GM23338 (cell line): ENCODE measurements at regions not wholly inside any gene's neighbourhood (a gene's known extent, or its start where the extent isn't known, plus 50 kb on each side); places are given as distances from the start of the nearest gene placed in this dataset.

Source experiments
- ATAC-seq: fragments of 200-7000 bp; cut with Tn5 transposase; 3 replicates; pipeline ENCODE4 v1.9.1; 2020
- DNase-seq: peaks from one replicate; pipeline ENCODE4 v3.0.0-alpha.2; 2015; ENCODE audit warnings: low spot score
- H2AFZ ChIP-seq: fragments of 200-600 bp; sonication (generic); 2 replicates; pipeline ENCODE4 v1.8.0; 2016; ENCODE audit warnings: antibody characterized with exemption, mild to moderate bottlenecking, moderate library complexity
- H3F3A ChIP-seq: fragments of 200-600 bp; sonication (generic); replicated peaks from 2 replicates; pipeline ENCODE4 v1.8.0; 2017; ENCODE audit warnings: antibody characterized with exemption, mixed run types, low read depth
- H3K27ac ChIP-seq: fragments of 200-600 bp; sonication (generic); 2 replicates; pipeline ENCODE4 v1.6.1; 2016; ENCODE audit warnings: low read depth
- H3K27me3 ChIP-seq: fragments of 200-600 bp; sonication (generic); 2 replicates; pipeline ENCODE4 v1.8.0; 2016; ENCODE audit warnings: mild to moderate bottlenecking, mixed run types, moderate library complexity; ENCODE audit not compliant: insufficient read depth
- H3K36me3 ChIP-seq: fragments of 200-600 bp; sonication (generic); 2 replicates; pipeline ENCODE4 v1.8.0; 2016; ENCODE audit warnings: mild to moderate bottlenecking; ENCODE audit not compliant: insufficient read depth
- H3K4me1 ChIP-seq: fragments of 200-600 bp; sonication (generic); 2 replicates; pipeline ENCODE4 v1.8.0; 2016; ENCODE audit warnings: mild to moderate bottlenecking, moderate library complexity; ENCODE audit not compliant: insufficient read depth
- H3K4me2 ChIP-seq: fragments of 200-600 bp; sonication (generic); 2 replicates; pipeline ENCODE4 v1.7.1; 2017; ENCODE audit warnings: mixed run types
- H3K4me3 ChIP-seq: fragments of 200-600 bp; sonication (generic); 2 replicates; pipeline ENCODE4 v1.6.1; 2016; ENCODE audit warnings: mixed run types
- H3K79me2 ChIP-seq: fragments of 200-600 bp; sonication (generic); replicated peaks from 2 replicates; pipeline ENCODE4 v1.8.0; 2017; ENCODE audit warnings: mild to moderate bottlenecking; ENCODE audit not compliant: insufficient read depth
- H3K9me2 ChIP-seq: fragments of 200-600 bp; sonication (generic); 2 replicates; pipeline ENCODE4 v1.8.0; 2017; ENCODE audit not compliant: insufficient read depth
- H4K20me1 ChIP-seq: fragments of 200-600 bp; sonication (generic); replicated peaks from 2 replicates; pipeline ENCODE4 v1.8.0; 2017; ENCODE audit warnings: mild to moderate bottlenecking; ENCODE audit not compliant: insufficient read depth
- H3K27ac Mint-ChIP-seq: 2 replicates; pipeline ENCODE4 v1.8.0; 2020; ENCODE audit warnings: inconsistent platforms, mild to moderate bottlenecking, moderate library complexity, mixed read lengths
- H3K27me3 Mint-ChIP-seq: 3 replicates; pipeline ENCODE4 v1.8.0; 2022; ENCODE audit warnings: low read depth, mild to moderate bottlenecking, moderate library complexity, mixed read lengths, inconsistent platforms; ENCODE audit not compliant: insufficient read depth, poor library complexity
- H3K36me3 Mint-ChIP-seq: 3 replicates; pipeline ENCODE4 v1.8.0; 2021; ENCODE audit warnings: low read depth, mild to moderate bottlenecking, inconsistent platforms, moderate library complexity, mixed read lengths
- H3K4me1 Mint-ChIP-seq: 3 replicates; pipeline ENCODE4 v1.8.0; 2020; ENCODE audit warnings: mild to moderate bottlenecking, inconsistent platforms, mixed read lengths
- H3K4me3 Mint-ChIP-seq: 3 replicates; pipeline ENCODE4 v1.8.0; 2021; ENCODE audit warnings: moderate library complexity, mild to moderate bottlenecking, inconsistent platforms, mixed read lengths
- H3K9me3 Mint-ChIP-seq: 3 replicates; pipeline ENCODE4 v1.8.0; 2020; ENCODE audit warnings: moderate library complexity, mild to moderate bottlenecking, inconsistent platforms, mixed read lengths
- CREB1 ChIP-seq: fragments of 250-450 bp; sonication (Bioruptor Pico); IDR thresholded peaks from 2 replicates; pipeline ENCODE4 v1.5.0; 2020; ENCODE audit warnings: low read depth, mild to moderate bottlenecking, moderate library complexity
- EZH2 ChIP-seq: fragments of 200-600 bp; sonication (generic); IDR thresholded peaks from one replicate; pipeline ENCODE4 v1.8.0; 2017; ENCODE audit warnings: antibody characterized with exemption, mild to moderate bottlenecking, low read depth; ENCODE audit not compliant: unreplicated experiment
- JUNB ChIP-seq: IDR thresholded peaks from one replicate; pipeline ENCODE4 v1.6.1; 2016; ENCODE audit warnings: antibody characterized with exemption; ENCODE audit not compliant: unreplicated experiment
- NANOG ChIP-seq: IDR thresholded peaks from 2 replicates; pipeline ENCODE4 v1.6.1; 2016; ENCODE audit warnings: antibody characterized with exemption, borderline replicate concordance
- POLR2AphosphoS5 ChIP-seq: IDR thresholded peaks from 2 replicates; pipeline ENCODE4 v1.6.1; 2016; ENCODE audit warnings: antibody characterized with exemption, low read depth
- ZNF114 ChIP-seq: fragments of 250-450 bp; sonication (Bioruptor Pico); IDR thresholded peaks from 2 replicates; pipeline ENCODE4 v1.5.0; 2020; ENCODE audit warnings: mild to moderate bottlenecking, moderate library complexity
- ZNF331 ChIP-seq: fragments of 250-450 bp; sonication (Bioruptor Pico); IDR thresholded peaks from 2 replicates; pipeline ENCODE4 v1.5.0; 2020; ENCODE audit warnings: low read depth, mild to moderate bottlenecking, moderate library complexity
- TF ChIP-seq, protein P1 (sequence below), 2 experiments: fragments of 200-600 bp in 1 of 2; sonication (generic) in 1 of 2; conservative IDR thresholded peaks; 2 replicates each; pipeline versions ENCODE4 v1.5.1 to v1.6.1; 2016 to 2017; ENCODE audit warnings: antibody characterized with exemption in 2 of 2, low read depth in 2 of 2, mild to moderate bottlenecking in 2 of 2, moderate library complexity in 1 of 2
- TF ChIP-seq, protein P2 (sequence below): fragments of 250-450 bp; sonication (Bioruptor Pico); IDR thresholded peaks from 2 replicates; pipeline ENCODE4 v1.5.0; 2020; ENCODE audit warnings: mild to moderate bottlenecking, moderate library complexity
- TF ChIP-seq, protein P3 (sequence below): IDR thresholded peaks from 2 replicates; pipeline ENCODE4 v1.6.1; 2016; ENCODE audit warnings: antibody characterized with exemption

DNA sequence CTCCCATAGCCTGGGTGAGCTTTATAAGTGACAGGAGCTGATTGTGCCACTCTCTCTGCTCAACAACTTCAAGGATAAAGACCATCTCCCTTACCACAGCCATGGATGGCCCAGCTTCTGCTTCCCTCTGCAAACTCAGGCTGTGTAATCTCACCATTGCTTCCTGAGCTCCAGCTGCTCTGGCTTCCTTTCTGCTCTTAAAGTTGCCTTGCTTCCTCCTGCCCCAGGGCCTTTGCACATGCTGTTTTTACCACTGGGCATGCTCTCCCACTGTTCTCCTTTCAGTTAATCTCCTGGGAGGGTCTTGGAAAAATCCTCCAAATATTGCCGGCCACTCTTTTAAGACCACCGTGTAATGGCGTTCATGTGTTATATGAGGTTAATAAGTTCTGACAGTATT is 265.1 kb upstream of the C16orf82 start:
- Histone ChIP-seq H3K36me3 (no peaks in the 10 kb centered on the region; the same call in 1 of the 2 replicates), H4K20me1 (no peaks in the 10 kb centered on the region), H3K27ac (no peak overlapping the region), H3K4me3 (no peak overlapping the region), H3K27me3 (no peaks in the 10 kb centered on the region), H3F3A (no peaks in the 10 kb centered on the region), H3K9me2 (no peaks in the 10 kb centered on the region), H3K4me1 (no peaks in the 10 kb centered on the region), H3K79me2 (no peaks in the 10 kb centered on the region), H3K4me2 (no peak overlapping the region), H2AFZ (no peak overlapping the region)
- ATAC-seq (no peak), DNase-seq (no peak)
- H3K4me3 Mint-ChIP-seq = no peak overlapping the region
- peaks cover 17% of the 10 kb centered on the region; the same call in 2 of the 3 replicates for H3K36me3 Mint-ChIP-seq
- peaks cover 12% of the 10 kb centered on the region for H3K27me3 Mint-ChIP-seq
- peaks cover 83% of the 10 kb centered on the region for H3K9me3 Mint-ChIP-seq
- H3K27ac Mint-ChIP-seq = no peak overlapping the region
- no peaks in the 10 kb centered on the region for H3K4me1 Mint-ChIP-seq
- no peak for TF ChIP-seq ZNF114 (CRISPR knock-in tag)
- no peak for TF ChIP-seq NANOG

DNA sequence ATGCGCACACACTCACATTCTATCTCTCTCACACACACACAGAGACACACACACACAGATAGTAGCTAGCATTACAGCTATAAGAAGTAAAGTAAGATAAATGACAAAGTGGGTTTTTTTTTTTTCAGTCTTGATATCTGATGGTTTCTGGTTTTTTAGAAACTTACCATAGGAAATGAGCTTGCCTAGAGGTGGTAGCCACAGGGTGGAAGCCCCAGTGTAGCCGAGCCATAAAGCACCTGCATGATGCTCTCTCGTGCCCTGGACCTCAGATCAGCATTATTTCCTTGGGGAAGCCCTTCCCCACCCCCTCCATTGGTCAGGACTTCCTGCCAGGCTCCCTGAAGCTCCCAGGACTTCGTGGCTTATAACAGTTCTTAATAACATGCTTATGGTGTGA is 264.3 kb upstream of the C16orf82 start:
- H3K27me3 ChIP-seq = no peaks in the 10 kb centered on the region
- no peaks in the 10 kb centered on the region; the same call in 1 of the 2 replicates for H3K36me3 ChIP-seq
- H3K27me3 Mint-ChIP-seq = peaks cover 11% of the 10 kb centered on the region
- H3K4me2 ChIP-seq = no peak overlapping the region
- H3K79me2 ChIP-seq = no peaks in the 10 kb centered on the region
- H3K27ac ChIP-seq = no peak overlapping the region
- H3K9me2 ChIP-seq = no peaks in the 10 kb centered on the region
- peaks cover 17% of the 10 kb centered on the region; the same call in 2 of the 3 replicates for H3K36me3 Mint-ChIP-seq
- H3F3A ChIP-seq = no peaks in the 10 kb centered on the region
- no peak overlapping the region for H3K4me3 Mint-ChIP-seq
- no peaks in the 10 kb centered on the region for H3K4me1 ChIP-seq
- H3K4me1 Mint-ChIP-seq = no peaks in the 10 kb centered on the region
- H3K27ac Mint-ChIP-seq = no peak overlapping the region
- H3K4me3 ChIP-seq = no peak overlapping the region
- H2AFZ ChIP-seq = no peak overlapping the region
- TF ChIP-seq POLR2AphosphoS5 (no peak), ZNF114 (CRISPR knock-in tag) (no peak), ZNF331 (CRISPR knock-in tag) (no peak), JUNB (no peak), EZH2 (no peak), CREB1 (CRISPR knock-in tag) (no peak), NANOG (no peak)
- TF ChIP-seq, protein P1, sequence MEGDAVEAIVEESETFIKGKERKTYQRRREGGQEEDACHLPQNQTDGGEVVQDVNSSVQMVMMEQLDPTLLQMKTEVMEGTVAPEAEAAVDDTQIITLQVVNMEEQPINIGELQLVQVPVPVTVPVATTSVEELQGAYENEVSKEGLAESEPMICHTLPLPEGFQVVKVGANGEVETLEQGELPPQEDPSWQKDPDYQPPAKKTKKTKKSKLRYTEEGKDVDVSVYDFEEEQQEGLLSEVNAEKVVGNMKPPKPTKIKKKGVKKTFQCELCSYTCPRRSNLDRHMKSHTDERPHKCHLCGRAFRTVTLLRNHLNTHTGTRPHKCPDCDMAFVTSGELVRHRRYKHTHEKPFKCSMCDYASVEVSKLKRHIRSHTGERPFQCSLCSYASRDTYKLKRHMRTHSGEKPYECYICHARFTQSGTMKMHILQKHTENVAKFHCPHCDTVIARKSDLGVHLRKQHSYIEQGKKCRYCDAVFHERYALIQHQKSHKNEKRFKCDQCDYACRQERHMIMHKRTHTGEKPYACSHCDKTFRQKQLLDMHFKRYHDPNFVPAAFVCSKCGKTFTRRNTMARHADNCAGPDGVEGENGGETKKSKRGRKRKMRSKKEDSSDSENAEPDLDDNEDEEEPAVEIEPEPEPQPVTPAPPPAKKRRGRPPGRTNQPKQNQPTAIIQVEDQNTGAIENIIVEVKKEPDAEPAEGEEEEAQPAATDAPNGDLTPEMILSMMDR (conservative IDR thresholded peaks at IDR 0.05; ENCODE audit: low read depth in 2 of 2) = no peak
- TF ChIP-seq, protein P2, sequence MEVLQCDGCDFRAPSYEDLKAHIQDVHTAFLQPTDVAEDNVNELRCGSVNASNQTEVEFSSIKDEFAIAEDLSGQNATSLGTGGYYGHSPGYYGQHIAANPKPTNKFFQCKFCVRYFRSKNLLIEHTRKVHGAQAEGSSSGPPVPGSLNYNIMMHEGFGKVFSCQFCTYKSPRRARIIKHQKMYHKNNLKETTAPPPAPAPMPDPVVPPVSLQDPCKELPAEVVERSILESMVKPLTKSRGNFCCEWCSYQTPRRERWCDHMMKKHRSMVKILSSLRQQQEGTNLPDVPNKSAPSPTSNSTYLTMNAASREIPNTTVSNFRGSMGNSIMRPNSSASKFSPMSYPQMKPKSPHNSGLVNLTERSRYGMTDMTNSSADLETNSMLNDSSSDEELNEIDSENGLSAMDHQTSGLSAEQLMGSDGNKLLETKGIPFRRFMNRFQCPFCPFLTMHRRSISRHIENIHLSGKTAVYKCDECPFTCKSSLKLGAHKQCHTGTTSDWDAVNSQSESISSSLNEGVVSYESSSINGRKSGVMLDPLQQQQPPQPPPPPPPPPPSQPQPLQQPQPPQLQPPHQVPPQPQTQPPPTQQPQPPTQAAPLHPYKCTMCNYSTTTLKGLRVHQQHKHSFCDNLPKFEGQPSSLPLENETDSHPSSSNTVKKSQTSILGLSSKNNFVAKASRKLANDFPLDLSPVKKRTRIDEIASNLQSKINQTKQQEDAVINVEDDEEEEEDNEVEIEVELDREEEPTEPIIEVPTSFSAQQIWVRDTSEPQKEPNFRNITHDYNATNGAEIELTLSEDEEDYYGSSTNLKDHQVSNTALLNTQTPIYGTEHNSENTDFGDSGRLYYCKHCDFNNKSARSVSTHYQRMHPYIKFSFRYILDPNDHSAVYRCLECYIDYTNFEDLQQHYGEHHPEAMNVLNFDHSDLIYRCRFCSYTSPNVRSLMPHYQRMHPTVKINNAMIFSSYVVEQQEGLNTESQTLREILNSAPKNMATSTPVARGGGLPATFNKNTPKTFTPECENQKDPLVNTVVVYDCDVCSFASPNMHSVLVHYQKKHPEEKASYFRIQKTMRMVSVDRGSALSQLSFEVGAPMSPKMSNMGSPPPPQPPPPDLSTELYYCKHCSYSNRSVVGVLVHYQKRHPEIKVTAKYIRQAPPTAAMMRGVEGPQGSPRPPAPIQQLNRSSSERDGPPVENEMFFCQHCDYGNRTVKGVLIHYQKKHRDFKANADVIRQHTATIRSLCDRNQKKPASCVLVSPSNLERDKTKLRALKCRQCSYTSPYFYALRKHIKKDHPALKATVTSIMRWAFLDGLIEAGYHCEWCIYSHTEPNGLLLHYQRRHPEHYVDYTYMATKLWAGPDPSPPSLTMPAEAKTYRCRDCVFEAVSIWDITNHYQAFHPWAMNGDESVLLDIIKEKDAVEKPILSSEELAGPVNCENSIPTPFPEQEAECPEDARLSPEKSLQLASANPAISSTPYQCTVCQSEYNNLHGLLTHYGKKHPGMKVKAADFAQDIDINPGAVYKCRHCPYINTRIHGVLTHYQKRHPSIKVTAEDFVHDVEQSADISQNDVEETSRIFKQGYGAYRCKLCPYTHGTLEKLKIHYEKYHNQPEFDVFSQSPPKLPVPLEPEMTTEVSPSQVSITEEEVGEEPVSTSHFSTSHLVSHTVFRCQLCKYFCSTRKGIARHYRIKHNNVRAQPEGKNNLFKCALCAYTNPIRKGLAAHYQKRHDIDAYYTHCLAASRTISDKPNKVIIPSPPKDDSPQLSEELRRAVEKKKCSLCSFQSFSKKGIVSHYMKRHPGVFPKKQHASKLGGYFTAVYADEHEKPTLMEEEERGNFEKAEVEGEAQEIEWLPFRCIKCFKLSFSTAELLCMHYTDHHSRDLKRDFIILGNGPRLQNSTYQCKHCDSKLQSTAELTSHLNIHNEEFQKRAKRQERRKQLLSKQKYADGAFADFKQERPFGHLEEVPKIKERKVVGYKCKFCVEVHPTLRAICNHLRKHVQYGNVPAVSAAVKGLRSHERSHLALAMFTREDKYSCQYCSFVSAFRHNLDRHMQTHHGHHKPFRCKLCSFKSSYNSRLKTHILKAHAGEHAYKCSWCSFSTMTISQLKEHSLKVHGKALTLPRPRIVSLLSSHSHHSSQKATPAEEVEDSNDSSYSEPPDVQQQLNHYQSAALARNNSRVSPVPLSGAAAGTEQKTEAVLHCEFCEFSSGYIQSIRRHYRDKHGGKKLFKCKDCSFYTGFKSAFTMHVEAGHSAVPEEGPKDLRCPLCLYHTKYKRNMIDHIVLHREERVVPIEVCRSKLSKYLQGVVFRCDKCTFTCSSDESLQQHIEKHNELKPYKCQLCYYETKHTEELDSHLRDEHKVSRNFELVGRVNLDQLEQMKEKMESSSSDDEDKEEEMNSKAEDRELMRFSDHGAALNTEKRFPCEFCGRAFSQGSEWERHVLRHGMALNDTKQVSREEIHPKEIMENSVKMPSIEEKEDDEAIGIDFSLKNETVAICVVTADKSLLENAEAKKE = no peak
- TF ChIP-seq, protein P3, sequence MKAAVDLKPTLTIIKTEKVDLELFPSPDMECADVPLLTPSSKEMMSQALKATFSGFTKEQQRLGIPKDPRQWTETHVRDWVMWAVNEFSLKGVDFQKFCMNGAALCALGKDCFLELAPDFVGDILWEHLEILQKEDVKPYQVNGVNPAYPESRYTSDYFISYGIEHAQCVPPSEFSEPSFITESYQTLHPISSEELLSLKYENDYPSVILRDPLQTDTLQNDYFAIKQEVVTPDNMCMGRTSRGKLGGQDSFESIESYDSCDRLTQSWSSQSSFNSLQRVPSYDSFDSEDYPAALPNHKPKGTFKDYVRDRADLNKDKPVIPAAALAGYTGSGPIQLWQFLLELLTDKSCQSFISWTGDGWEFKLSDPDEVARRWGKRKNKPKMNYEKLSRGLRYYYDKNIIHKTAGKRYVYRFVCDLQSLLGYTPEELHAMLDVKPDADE = no peak
- H4K20me1 ChIP-seq = no peaks in the 10 kb centered on the region
- peaks cover 84% of the 10 kb centered on the region for H3K9me3 Mint-ChIP-seq
- ATAC-seq (no peak), DNase-seq (no peak)
